ENCODE measurements at regions not wholly inside any gene's neighbourhood (a gene's known extent, or its start where the extent isn't known, plus 50 kb on each side); places are given as distances from the start of the nearest gene placed in this dataset.

- FAIRE-seq = no peak
- TF ChIP-seq POLR2A (IDR thresholded peaks at IDR 0.05; ENCODE audit: low read depth, low read length) = no peak
- DNase-seq (ENCODE audit: insufficient read length, low spot score) = no peak
These were observed 235.0 kb downstream of the CDC5L start for GRCh38 chr6:44622555-44622954.

- no peak for FAIRE-seq
- TF ChIP-seq POLR2A (IDR thresholded peaks at IDR 0.05; ENCODE audit: low read depth, low read length) = no peak
- no peak for DNase-seq (ENCODE audit: insufficient read length, low spot score)
These were observed 235.4 kb downstream of the CDC5L start for GRCh38 chr6:44622956-44623355.

- FAIRE-seq (no peak), DNase-seq (ENCODE audit: insufficient read length, low spot score) (no peak)
These were observed 236.7 kb downstream of the CDC5L start for GRCh38 chr6:44624226-44624625.

GRCh38 chr6:44624936-44625573, 237.5 kb downstream of the CDC5L start:
- DNase-seq (ENCODE audit: insufficient read length, low spot score) (no peak), FAIRE-seq (no peak)
- no peak for TF ChIP-seq POLR2A (IDR thresholded peaks at IDR 0.05; ENCODE audit: low read depth, low read length)

More at GRCh38 chr6:44624226-44624625, 236.7 kb downstream of the CDC5L start:
- TF ChIP-seq POLR2A (IDR thresholded peaks at IDR 0.05; ENCODE audit: low read depth, low read length) = no peak

- FAIRE-seq (no peak), DNase-seq (ENCODE audit: insufficient read length, low spot score) (no peak)
- TF ChIP-seq POLR2A (IDR thresholded peaks at IDR 0.05; ENCODE audit: low read depth, low read length) = no peak
These were observed 238.5 kb downstream of the CDC5L start for GRCh38 chr6:44625996-44626395.

GRCh38 chr6:44626616-44627015, 239.1 kb downstream of the CDC5L start:
- FAIRE-seq (no peak), DNase-seq (ENCODE audit: insufficient read length, low spot score) (no peak)
- TF ChIP-seq POLR2A (IDR thresholded peaks at IDR 0.05; ENCODE audit: low read depth, low read length) = no peak

- FAIRE-seq (no peak), DNase-seq (ENCODE audit: insufficient read length, low spot score) (no peak)
- TF ChIP-seq POLR2A (IDR thresholded peaks at IDR 0.05; ENCODE audit: low read depth, low read length) = no peak
These were observed 239.8 kb downstream of the CDC5L start for GRCh38 chr6:44627091-44627882.

- DNase-seq (ENCODE audit: insufficient read length, low spot score) (no peak), FAIRE-seq (no peak)
- no peak for TF ChIP-seq POLR2A (IDR thresholded peaks at IDR 0.05; ENCODE audit: low read depth, low read length)
These were observed 240.4 kb downstream of the CDC5L start for GRCh38 chr6:44627883-44628271.

GRCh38 chr6:44628347-44628746, 240.8 kb downstream of the CDC5L start:
- TF ChIP-seq POLR2A (IDR thresholded peaks at IDR 0.05; ENCODE audit: low read depth, low read length) = no peak
- FAIRE-seq = no peak

GRCh38 chr6:44629636-44630035, 242.1 kb downstream of the CDC5L start:
- DNase-seq (ENCODE audit: insufficient read length, low spot score) (no peak), FAIRE-seq (no peak)
- TF ChIP-seq POLR2A (IDR thresholded peaks at IDR 0.05; ENCODE audit: low read depth, low read length) = no peak

More at GRCh38 chr6:44628347-44628746, 240.8 kb downstream of the CDC5L start:
- DNase-seq (ENCODE audit: insufficient read length, low spot score) = no peak

GRCh38 chr6:44630125-44631028, 242.9 kb downstream of the CDC5L start:
- peak; percentile 85 for DNase-seq (ENCODE audit: insufficient read length, low spot score)
- no peak for FAIRE-seq
- no peak for TF ChIP-seq POLR2A (IDR thresholded peaks at IDR 0.05; ENCODE audit: low read depth, low read length)

- FAIRE-seq (no peak), DNase-seq (ENCODE audit: insufficient read length, low spot score) (no peak)
- TF ChIP-seq POLR2A (IDR thresholded peaks at IDR 0.05; ENCODE audit: low read depth, low read length) = no peak
These were observed 244.5 kb downstream of the CDC5L start for GRCh38 chr6:44631968-44632367.

- no peak for FAIRE-seq
- no peak for TF ChIP-seq POLR2A (IDR thresholded peaks at IDR 0.05; ENCODE audit: low read depth, low read length)
- no peak for DNase-seq (ENCODE audit: insufficient read length, low spot score)
These were observed 246.8 kb downstream of the CDC5L start for GRCh38 chr6:44634321-44634720.

- no peak for FAIRE-seq
- DNase-seq (ENCODE audit: insufficient read length, low spot score) = no peak
These were observed 248.0 kb downstream of the CDC5L start for GRCh38 chr6:44635486-44635885.

More at GRCh38 chr6:44635486-44635885, 248.0 kb downstream of the CDC5L start:
- no peak for TF ChIP-seq POLR2A (IDR thresholded peaks at IDR 0.05; ENCODE audit: low read depth, low read length)
